Mucosa of gallbladder (tissue), 1 donor: ENCODE measurements at regions not wholly inside any gene's neighbourhood (a gene's known extent, or its start where the extent isn't known, plus 50 kb on each side); places are given as distances from the start of the nearest gene placed in this dataset.

Experiments used
- DNase-seq: peaks from one replicate; pipeline ENCODE4 v3.0.0-alpha.2; 2020; ENCODE audit warnings: low spot score
- donor health status: DM: no; HTN: no; CAD: no.

- no peak for DNase-seq
Observed at GRCh38 chr13:100940658-100941057, 266.1 kb upstream of the TMTC4 start.

GRCh38 chr13:100933841-100934240 lies 259.2 kb upstream of the TMTC4 start:
- DNase-seq, result no peak

GRCh38 chr13:100922599-100922998 lies 248.0 kb upstream of the TMTC4 start:
- DNase-seq, result no peak

- no peak for DNase-seq
Observed at GRCh38 chr13:100921139-100921538, 246.5 kb upstream of the TMTC4 start.

GRCh38 chr13:100917011-100917410 lies 242.4 kb upstream of the TMTC4 start:
- no peak for DNase-seq

- DNase-seq, result no peak
Observed at GRCh38 chr13:100913143-100913542, 238.5 kb upstream of the TMTC4 start.

- DNase-seq, result no peak
Observed at GRCh38 chr13:100904293-100904976, 229.8 kb upstream of the TMTC4 start.

GRCh38 chr13:100899720-100900316 lies 225.2 kb upstream of the TMTC4 start:
- DNase-seq, result no peak

- DNase-seq, result no peak
Observed at GRCh38 chr13:100898431-100898830, 223.8 kb upstream of the TMTC4 start.

- DNase-seq, result no peak
Observed at GRCh38 chr13:100895651-100896050, 221.1 kb upstream of the TMTC4 start.

- no peak for DNase-seq
Observed at GRCh38 chr13:100892981-100893380, 218.4 kb upstream of the TMTC4 start.

- DNase-seq, result no peak
Observed at GRCh38 chr13:100890645-100891044, 216.1 kb upstream of the TMTC4 start.

- no peak for DNase-seq
Observed at GRCh38 chr13:100887729-100888151, 213.1 kb upstream of the TMTC4 start.

GRCh38 chr13:100883453-100883852 lies 208.9 kb upstream of the TMTC4 start:
- no peak for DNase-seq

- DNase-seq, result no peak
Observed at GRCh38 chr13:100881291-100881864, 206.8 kb upstream of the TMTC4 start.

- DNase-seq, result no peak
Observed at GRCh38 chr13:100880166-100880565, 205.6 kb upstream of the TMTC4 start.

GRCh38 chr13:100879255-100879654 lies 204.7 kb upstream of the TMTC4 start:
- DNase-seq, result no peak

GRCh38 chr13:100876044-100876403 lies 201.4 kb upstream of the TMTC4 start:
- DNase-seq, result no peak

GRCh38 chr13:100875392-100876043 lies 200.9 kb upstream of the TMTC4 start:
- no peak for DNase-seq

- peak; percentile 29 for DNase-seq
Observed at GRCh38 chr13:100872761-100873160, 198.2 kb upstream of the TMTC4 start.

- no peak for DNase-seq
Observed at GRCh38 chr13:100870898-100871297, 196.3 kb upstream of the TMTC4 start.

- no peak for DNase-seq
Observed at GRCh38 chr13:100860866-100861265, 186.3 kb upstream of the TMTC4 start.

GRCh38 chr13:100859861-100860260 lies 185.3 kb upstream of the TMTC4 start:
- no peak for DNase-seq
